ENCODE measurements at regions not wholly inside any gene's neighbourhood (a gene's known extent, or its start where the extent isn't known, plus 50 kb on each side); places are given as distances from the start of the nearest gene placed in this dataset.

Small RNAs in the stretch of these regions (small RNA-seq; reads per million reads assigned to genes)
- gene SRIP1 = 0 reads per million in 3 experiments
